HCT116 (cell line): ENCODE measurements at regions not wholly inside any gene's neighbourhood (a gene's known extent, or its start where the extent isn't known, plus 50 kb on each side); places are given as distances from the start of the nearest gene placed in this dataset.

Source experiments
- ATAC-seq: fragments of 200-7000 bp; cut with Tn5 transposase; 2 replicates; pipeline ENCODE4 v1.9.1; 2020; ENCODE audit warnings: mild to moderate bottlenecking, moderate library complexity
- BruUV-seq: library from RNA; stranded (reverse); fragments of 400-500 nt; replicated peaks from 2 replicates; lab custom pipeline; 2021; lab: Mats Ljungman, UMichigan
- CTCF ChIA-PET: fragments of 300-600 bp; sonication (Branson Sonifier 250); formaldehyde crosslinking; loops from one replicate; lab custom pipeline; 2021; ENCODE audit warnings: antibody characterized with exemption; lab: Charles Lee
- POLR2A ChIA-PET: fragments of 300-600, 350-600 bp; sonication (Branson Sonifier 250); formaldehyde crosslinking; loops from one replicate; lab custom pipeline; 2021; ENCODE audit warnings: antibody characterized with exemption; lab: Charles Lee
- RAD21 ChIA-PET, 2 experiments: fragments of 300-600 bp; sonication (Branson Sonifier 250); formaldehyde crosslinking; loops; one replicate each; lab custom pipeline; 2023; ENCODE audit warnings: low total read pairs in 2 of 2; ENCODE audit not compliant: uncharacterized antibody in 2 of 2, unreplicated experiment in 2 of 2, low non-redundant PET in 1 of 2; lab: Charles Lee
- DNase-seq: peaks from one replicate; pipeline ENCODE4 v3.0.0-alpha.2; 2010; ENCODE audit warnings: low read depth, low spot score
- H2AFZ ChIP-seq: fragments of 200-600 bp; shearing (Covaris generic), sonication (generic); 2 replicates; pipeline ENCODE4 v1.6.1; 2017; ENCODE audit warnings: low read depth, mixed run types, mixed read lengths, antibody characterized with exemption, low read length; ENCODE audit not compliant: poor library complexity, severe bottlenecking
- H3K27ac ChIP-seq: 2 replicates; pipeline ENCODE4 v1.5.1; 2012; ENCODE audit warnings: low read depth, low read length
- H3K27me3 ChIP-seq: fragments of 200-600 bp; sonication (generic); 2 replicates; pipeline ENCODE4 v1.6.1; 2016; ENCODE audit warnings: mixed run types, low read length, mixed read lengths; ENCODE audit not compliant: insufficient read depth
- H3K36me3 ChIP-seq, 2 experiments: fragments of 200-500 bp in 1 of 2; fragments of 200-600 bp in 1 of 2; sonication (Bioruptor generic) in 1 of 2; sonication (generic) in 1 of 2; 2 replicates each; pipeline versions ENCODE4 v1.5.1 to v1.6.1; 2014 to 2016; ENCODE audit warnings: low read length in 2 of 2, inconsistent platforms in 1 of 2, mixed read lengths in 1 of 2, mixed run types in 1 of 2; ENCODE audit not compliant: insufficient read depth in 2 of 2, control insufficient read depth in 1 of 2
- H3K4me1 ChIP-seq, 2 experiments: fragments of 200-600 bp in 1 of 2; sonication (generic) in 1 of 2; 2 replicates each; pipeline versions ENCODE4 v1.5.1 to v1.6.1; 2012 to 2017; ENCODE audit warnings: low read length in 2 of 2, inconsistent platforms in 1 of 2, mild to moderate bottlenecking in 1 of 2, mixed read lengths in 1 of 2, mixed run types in 1 of 2, moderate library complexity in 1 of 2; ENCODE audit not compliant: insufficient read depth in 2 of 2, control insufficient read depth in 1 of 2
- H3K4me2 ChIP-seq: fragments of 200-600 bp; sonication (generic); 2 replicates; pipeline ENCODE4 v1.6.1; 2017; ENCODE audit warnings: mixed run types, low read length, mixed read lengths
- H3K4me3 ChIP-seq, 2 experiments: fragments of 200-600 bp in 1 of 2; sonication (generic) in 1 of 2; replicated peaks in 1 of 2; 2 replicates each; pipeline ENCODE4 v1.5.1; 2011 to 2016; ENCODE audit warnings: low read length in 2 of 2, control low read depth in 1 of 2, low read depth in 1 of 2, mild to moderate bottlenecking in 1 of 2, mixed read lengths in 1 of 2, mixed run types in 1 of 2
- H3K79me2 ChIP-seq: fragments of 200-600 bp; sonication (generic); 2 replicates; pipeline ENCODE4 v1.6.1; 2017; ENCODE audit warnings: mild to moderate bottlenecking, mixed run types, low read length, moderate library complexity, mixed read lengths; ENCODE audit not compliant: insufficient read depth
- H3K9ac ChIP-seq: fragments of 200-600 bp; sonication (generic); 2 replicates; pipeline ENCODE4 v1.6.1; 2016; ENCODE audit warnings: low read length, mixed read lengths
- H3K9me2 ChIP-seq: fragments of 200-600 bp; sonication (generic), shearing (Covaris generic); 2 replicates; pipeline ENCODE4 v1.6.1; 2017; ENCODE audit warnings: mixed run types, mild to moderate bottlenecking, moderate library complexity; ENCODE audit not compliant: insufficient read depth
- H3K9me3 ChIP-seq, 2 experiments: fragments of 200-500 bp in 1 of 2; fragments of 200-600 bp in 1 of 2; sonication (Bioruptor generic) in 1 of 2; sonication (generic) in 1 of 2; 2 replicates each; pipeline ENCODE4 v1.6.1; 2014 to 2017; ENCODE audit warnings: low read length in 2 of 2, mixed read lengths in 2 of 2, inconsistent platforms in 1 of 2, low read depth in 1 of 2, mild to moderate bottlenecking in 1 of 2, mixed run types in 1 of 2, moderate library complexity in 1 of 2; ENCODE audit not compliant: control insufficient read depth in 1 of 2, insufficient read depth in 1 of 2
- H4K20me1 ChIP-seq: fragments of 200-600 bp; sonication (generic), shearing (Covaris generic); 2 replicates; pipeline ENCODE4 v1.6.1; 2017; ENCODE audit warnings: mixed run types, mild to moderate bottlenecking, moderate library complexity; ENCODE audit not compliant: insufficient read depth
- ATF3 ChIP-seq: IDR thresholded peaks from 2 replicates; pipeline ENCODE4 v1.6.1; 2012
- CBX3 ChIP-seq: IDR thresholded peaks from 2 replicates; pipeline ENCODE4 v1.6.1; 2012; ENCODE audit warnings: low read depth
- CEBPB ChIP-seq: IDR thresholded peaks from 2 replicates; pipeline ENCODE4 v1.6.1; 2012; ENCODE audit warnings: low read depth
- CTCF ChIP-seq, 3 experiments: fragments of 200-600 bp in 1 of 3; sonication (generic) in 1 of 3; IDR thresholded peaks in 2 of 3; conservative IDR thresholded peaks in 1 of 3; 2 replicates each; pipeline ENCODE4 v1.5.1; 2012 to 2017; ENCODE audit warnings: low read depth in 2 of 3, low read length in 2 of 3, antibody characterized with exemption in 1 of 3, borderline replicate concordance in 1 of 3, control low read depth in 1 of 3, mild to moderate bottlenecking in 1 of 3, mixed read lengths in 1 of 3, mixed run types in 1 of 3, moderate library complexity in 1 of 3; ENCODE audit not compliant: insufficient read depth in 1 of 3
- EGR1 ChIP-seq: IDR thresholded peaks from 2 replicates; pipeline ENCODE4 v1.6.1; 2012; ENCODE audit warnings: low read depth
- ELF1 ChIP-seq: IDR thresholded peaks from 2 replicates; pipeline ENCODE4 v1.6.1; 2012; ENCODE audit warnings: low read depth, borderline replicate concordance
- EZH2 ChIP-seq: fragments of 200-600 bp; sonication (generic); IDR thresholded peaks from 2 replicates; pipeline ENCODE4 v1.6.1; 2017; ENCODE audit warnings: antibody characterized with exemption, mixed run types
- EZH2phosphoT487 ChIP-seq: fragments of 200-600 bp; IDR thresholded peaks from 2 replicates; pipeline ENCODE4 v1.6.1; 2018; ENCODE audit warnings: antibody characterized with exemption, borderline replicate concordance
- FOSL1 ChIP-seq: IDR thresholded peaks from 2 replicates; pipeline ENCODE4 v1.6.1; 2012; ENCODE audit warnings: low read depth
- JUND ChIP-seq: IDR thresholded peaks from 2 replicates; pipeline ENCODE4 v1.6.1; 2012
- MAX ChIP-seq: IDR thresholded peaks from 2 replicates; pipeline ENCODE4 v1.6.1; 2012
- POLR2A ChIP-seq: IDR thresholded peaks from 2 replicates; pipeline ENCODE4 v1.7.0; 2011; ENCODE audit warnings: borderline replicate concordance; ENCODE audit not compliant: insufficient read depth, insufficient read length; ENCODE audit errors: extremely low read depth
- REST ChIP-seq: IDR thresholded peaks from 2 replicates; pipeline ENCODE4 v1.6.1; 2012; ENCODE audit warnings: low read depth
- SIN3A ChIP-seq: IDR thresholded peaks from 2 replicates; pipeline ENCODE4 v1.6.1; 2012; ENCODE audit warnings: low read depth
- SP1 ChIP-seq: IDR thresholded peaks from 2 replicates; pipeline ENCODE4 v1.6.1; 2012; ENCODE audit warnings: low read depth
- TCF7L2 ChIP-seq: IDR thresholded peaks from 2 replicates; pipeline ENCODE4 v1.7.0; 2011; ENCODE audit warnings: borderline replicate concordance, inconsistent platforms; ENCODE audit not compliant: insufficient read depth, insufficient read length; ENCODE audit errors: extremely low read depth
- YY1 ChIP-seq: IDR thresholded peaks from 2 replicates; pipeline ENCODE4 v1.6.1; 2011; ENCODE audit warnings: low read length, low read depth, moderate library complexity, mild to moderate bottlenecking; ENCODE audit not compliant: insufficient replicate concordance; ENCODE audit errors: extremely low read depth
- ZBTB33 ChIP-seq: IDR thresholded peaks from 2 replicates; pipeline ENCODE4 v1.6.1; 2011; ENCODE audit warnings: mild to moderate bottlenecking, low read length, moderate library complexity; ENCODE audit not compliant: insufficient replicate concordance; ENCODE audit errors: extremely low read depth
- ZNF274 ChIP-seq: fragments of 200-500 bp; sonication (Bioruptor generic); IDR thresholded peaks from 2 replicates; pipeline ENCODE4 v1.6.1; 2014; ENCODE audit warnings: mild to moderate bottlenecking, low read depth, low read length, inconsistent platforms
- intact Hi-C: fragments of 100-400 bp; cut with micrococcal nuclease; formaldehyde crosslinking; loops from 2 replicates; pipeline ENCODE4 v1.10.0; 2022

GRCh38 chr7:156493942-156494341 is 146.6 kb upstream of the RNF32 start:
- CTCF ChIA-PET = no interaction called here
- intact Hi-C loops = no loop called here
- no TSS peak for BruUV-seq
- H3K9ac ChIP-seq = no peak overlapping the region
- no peak for ATAC-seq
- H3K36me3 ChIP-seq = no peaks in the 10 kb centered on the region
- H3K9me2 ChIP-seq = no peaks in the 10 kb centered on the region
- no peak overlapping the region for H3K4me3 ChIP-seq
- no peak overlapping the region for H2AFZ ChIP-seq
- H3K9me3 ChIP-seq = no peaks in the 10 kb centered on the region
- no peaks in the 10 kb centered on the region for H3K4me1 ChIP-seq
- TF ChIP-seq CEBPB (no peak), FOSL1 (no peak), ZBTB33 (no peak), TCF7L2 (no peak), MAX (no peak), CBX3 (no peak), REST (no peak), POLR2A (no peak), YY1 (no peak), EGR1 (no peak), ELF1 (no peak), CTCF (IDR thresholded peaks at IDR 0.05 in 2 of 3, conservative IDR thresholded peaks at IDR 0.05 in 1 of 3; ENCODE audit: borderline replicate concordance in 1 of 3, insufficient read depth in 1 of 3, low read depth in 2 of 3, low read length in 2 of 3) (no peak), JUND (no peak), ATF3 (no peak), ZNF274 (no peak), EZH2 (no peak), SIN3A (no peak), SP1 (no peak), EZH2phosphoT487 (no peak)
- no peak overlapping the region for H3K4me2 ChIP-seq
- no peaks in the 10 kb centered on the region for H4K20me1 ChIP-seq
- no peaks in the 10 kb centered on the region for H3K79me2 ChIP-seq
- H3K27me3 ChIP-seq = no peaks in the 10 kb centered on the region; the same call in 1 of the 2 replicates
- POLR2A ChIA-PET = no interaction called here
- RAD21 ChIA-PET = no interaction called here
- no peak for DNase-seq
- no peak overlapping the region for H3K27ac ChIP-seq
